Vagina (tissue), 2 donors: ENCODE measurements at regions not wholly inside any gene's neighbourhood (a gene's known extent, or its start where the extent isn't known, plus 50 kb on each side); places are given as distances from the start of the nearest gene placed in this dataset.

Source experiments
- DNase-seq, 2 donors: peaks; one replicate each; pipeline ENCODE4 v3.0.0-alpha.2; 2017; ENCODE audit errors: extremely low spot score in 2 of 2
- H3K27ac ChIP-seq: fragments of 200-600 bp; sonication (generic); one replicate; pipeline ENCODE4 v1.5.1; 2019
- H3K27me3 ChIP-seq: fragments of 200-600 bp; sonication (generic); one replicate; pipeline ENCODE4 v1.5.1; 2019
- H3K36me3 ChIP-seq, 2 donors: fragments of 200-600 bp; sonication (generic); one replicate each; pipeline ENCODE4 v1.5.1; 2017 to 2019
- H3K4me1 ChIP-seq: fragments of 200-600 bp; sonication (generic); one replicate; pipeline ENCODE4 v1.5.1; 2019
- H3K4me3 ChIP-seq, 2 donors: fragments of 200-600 bp; sonication (generic); 1 replicate in 1 of 2; 2 replicates in 1 of 2; pipeline ENCODE4 v1.5.1; 2016 to 2019
- H3K9me3 ChIP-seq: fragments of 200-600 bp; sonication (generic); one replicate; pipeline ENCODE4 v1.5.1; 2019
- CTCF ChIP-seq, 3 experiments: fragments of 450-650 bp in 2 of 3; fragments of 200-600 bp in 1 of 3; sonication (generic) in 1 of 3; IDR thresholded peaks; one replicate each; pipeline ENCODE4 v1.5.1; 2017 to 2019; ENCODE audit warnings: antibody characterized with exemption in 3 of 3, mild to moderate bottlenecking in 2 of 3, moderate library complexity in 2 of 3
- POLR2A ChIP-seq, 2 donors: fragments of 450-650 bp; IDR thresholded peaks; one replicate each; pipeline ENCODE4 v1.6.1; 2017; ENCODE audit warnings: antibody characterized with exemption in 2 of 2, mild to moderate bottlenecking in 2 of 2, moderate library complexity in 2 of 2
- POLR2AphosphoS5 ChIP-seq, 2 donors: sonication (generic); formaldehyde crosslinking; IDR thresholded peaks; one replicate each; pipeline ENCODE4 v1.9.0; 2017; ENCODE audit warnings: antibody characterized with exemption in 2 of 2, mild to moderate bottlenecking in 2 of 2, low read depth in 1 of 2; ENCODE audit not compliant: insufficient read depth in 1 of 2
- intact Hi-C: fragments of 100-400 bp; cut with DNase I; formaldehyde crosslinking; loops from one replicate; pipeline ENCODE4 v1.15.1; 2023

GRCh38 chr7:68414631-68415425 is 1183.4 kb upstream of the AUTS2 start:
- Histone ChIP-seq H3K9me3 (no peaks in the 10 kb centered on the region), H3K4me1 (no peaks in the 10 kb centered on the region), H3K27me3 (no peaks in the 10 kb centered on the region), H3K27ac (no peak overlapping the region), H3K4me3 (no peak overlapping the region), H3K36me3 (no peaks in the 10 kb centered on the region)
- no peak for DNase-seq
- TF ChIP-seq CTCF (IDR thresholded peaks at IDR 0.05): no peak
- no peak for TF ChIP-seq POLR2A (IDR thresholded peaks at IDR 0.05)
- no peak for TF ChIP-seq POLR2AphosphoS5 (IDR thresholded peaks at IDR 0.05; ENCODE audit: insufficient read depth in 1 of 2, low read depth in 1 of 2)
- intact Hi-C loops: no loop called here

- Histone ChIP-seq H3K4me1 (no peaks in the 10 kb centered on the region), H3K27ac (no peak overlapping the region), H3K36me3 (no peaks in the 10 kb centered on the region), H3K4me3 (no peak overlapping the region), H3K27me3 (no peaks in the 10 kb centered on the region), H3K9me3 (no peaks in the 10 kb centered on the region)
- TF ChIP-seq POLR2A (IDR thresholded peaks at IDR 0.05) (no peak), CTCF (IDR thresholded peaks at IDR 0.05) (no peak), POLR2AphosphoS5 (IDR thresholded peaks at IDR 0.05; ENCODE audit: insufficient read depth in 1 of 2, low read depth in 1 of 2) (no peak)
- no peak for DNase-seq
- intact Hi-C loops: no loop called here
These were observed 1181.3 kb upstream of the AUTS2 start for GRCh38 chr7:68417002-68417401.

GRCh38 chr7:68417659-68418058 is 1180.6 kb upstream of the AUTS2 start:
- H3K36me3 ChIP-seq: no peaks in the 10 kb centered on the region
- intact Hi-C loops: no loop called here
- no peaks in the 10 kb centered on the region for H3K27me3 ChIP-seq
- H3K4me1 ChIP-seq: no peaks in the 10 kb centered on the region
- no peaks in the 10 kb centered on the region for H3K9me3 ChIP-seq
- no peak overlapping the region for H3K27ac ChIP-seq
- no peak overlapping the region for H3K4me3 ChIP-seq
- DNase-seq: peak in 1 of 2 donors; percentile 16
- TF ChIP-seq POLR2A (IDR thresholded peaks at IDR 0.05) (no peak), POLR2AphosphoS5 (IDR thresholded peaks at IDR 0.05; ENCODE audit: insufficient read depth in 1 of 2, low read depth in 1 of 2) (no peak)

- Histone ChIP-seq H3K27me3 (no peaks in the 10 kb centered on the region), H3K36me3 (no peaks in the 10 kb centered on the region), H3K27ac (no peak overlapping the region), H3K9me3 (no peaks in the 10 kb centered on the region), H3K4me1 (no peaks in the 10 kb centered on the region), H3K4me3 (no peak overlapping the region)
- TF ChIP-seq POLR2AphosphoS5 (IDR thresholded peaks at IDR 0.05; ENCODE audit: insufficient read depth in 1 of 2, low read depth in 1 of 2) (no peak), CTCF (IDR thresholded peaks at IDR 0.05) (no peak), POLR2A (IDR thresholded peaks at IDR 0.05) (no peak)
- intact Hi-C loops: no loop called here
- peak in 1 of 2 donors; percentile 44 for DNase-seq
These were observed 1177.7 kb upstream of the AUTS2 start for GRCh38 chr7:68420342-68421192.

- no peaks in the 10 kb centered on the region for H3K27me3 ChIP-seq
- no peak for DNase-seq
These were observed 1176.6 kb upstream of the AUTS2 start for GRCh38 chr7:68421712-68422111.

More at GRCh38 chr7:68421712-68422111, 1176.6 kb upstream of the AUTS2 start:
- TF ChIP-seq CTCF (IDR thresholded peaks at IDR 0.05) (no peak), POLR2A (IDR thresholded peaks at IDR 0.05) (no peak), POLR2AphosphoS5 (IDR thresholded peaks at IDR 0.05; ENCODE audit: insufficient read depth in 1 of 2, low read depth in 1 of 2) (no peak)
- no peaks in the 10 kb centered on the region for H3K36me3 ChIP-seq
- no peaks in the 10 kb centered on the region for H3K4me1 ChIP-seq
- H3K27ac ChIP-seq: no peak overlapping the region
- no peak overlapping the region for H3K4me3 ChIP-seq
- intact Hi-C loops: no loop called here
- H3K9me3 ChIP-seq: no peaks in the 10 kb centered on the region
